Panc1 (cell line): ENCODE measurements at regions not wholly inside any gene's neighbourhood (a gene's known extent, or its start where the extent isn't known, plus 50 kb on each side); places are given as distances from the start of the nearest gene placed in this dataset.

Experiments
- ATAC-seq: fragments of 200-7000 bp; cut with Tn5 transposase; 2 replicates; pipeline ENCODE4 v1.9.1; 2020; ENCODE audit warnings: mild to moderate bottlenecking, moderate library complexity
- BruUV-seq: library from RNA; stranded (reverse); fragments of 400-500 nt; replicated peaks from 2 replicates; lab custom pipeline; 2021; lab: Mats Ljungman, UMichigan
- CTCF ChIA-PET: fragments of 300-600 bp; sonication (Branson Sonifier 250); formaldehyde crosslinking; loops from one replicate; lab custom pipeline; 2022; ENCODE audit warnings: antibody characterized with exemption; lab: Charles Lee
- POLR2A ChIA-PET: fragments of 300-600 bp; sonication (Branson Sonifier 250); formaldehyde crosslinking; loops from one replicate; lab custom pipeline; 2022; ENCODE audit warnings: antibody characterized with exemption; lab: Charles Lee
- DNase-seq: peaks from one replicate; pipeline ENCODE4 v3.0.0-alpha.2; 2010; ENCODE audit warnings: low read depth, low spot score
- H3K27ac ChIP-seq: 2 replicates; pipeline ENCODE4 v1.5.1; 2011; ENCODE audit warnings: mild to moderate bottlenecking, low read length, inconsistent platforms
- H3K27me3 ChIP-seq: fragments of 200-500 bp; sonication (Bioruptor generic); 2 replicates; pipeline ENCODE4 v1.6.0; 2014; ENCODE audit warnings: low read length, inconsistent platforms; ENCODE audit not compliant: control insufficient read depth, insufficient read depth
- H3K36me3 ChIP-seq: fragments of 200-500 bp; sonication (Bioruptor generic); 2 replicates; pipeline ENCODE4 v1.5.1; 2014; ENCODE audit warnings: inconsistent platforms, mild to moderate bottlenecking, low read length, moderate library complexity; ENCODE audit not compliant: control insufficient read depth, insufficient read depth
- H3K4me1 ChIP-seq: 2 replicates; pipeline ENCODE4 v1.5.1; 2011; ENCODE audit warnings: inconsistent platforms, mild to moderate bottlenecking, low read length, moderate library complexity; ENCODE audit not compliant: control insufficient read depth, insufficient read depth
- H3K4me3 ChIP-seq, 2 experiments: 2 replicates each; pipeline ENCODE4 v1.5.1; 2011 to 2012; ENCODE audit warnings: low read depth in 2 of 2, low read length in 2 of 2, mild to moderate bottlenecking in 2 of 2, inconsistent platforms in 1 of 2, moderate library complexity in 1 of 2
- H3K9me3 ChIP-seq: fragments of 200-500 bp; sonication (Bioruptor generic); 2 replicates; pipeline ENCODE4 v1.5.1; 2014; ENCODE audit warnings: low read depth, mild to moderate bottlenecking, inconsistent platforms, low read length, moderate library complexity; ENCODE audit not compliant: control insufficient read depth, insufficient read depth
- CTCF ChIP-seq: fragments of 450-650 bp; IDR thresholded peaks from 2 replicates; pipeline ENCODE4 v1.5.1; 2017; ENCODE audit warnings: mild to moderate bottlenecking
- POLR2AphosphoS5 ChIP-seq: IDR thresholded peaks from 2 replicates; pipeline ENCODE4 v1.6.1; 2012; ENCODE audit warnings: mild to moderate bottlenecking, low read depth, low read length, moderate library complexity
- REST ChIP-seq, 2 experiments: IDR thresholded peaks; 2 replicates each; pipeline ENCODE4 v1.6.1; 2011 to 2012; ENCODE audit warnings: low read depth in 2 of 2, control low read depth in 1 of 2, low read length in 1 of 2, mild to moderate bottlenecking in 1 of 2, moderate library complexity in 1 of 2; ENCODE audit not compliant: insufficient read depth in 1 of 2
- SIN3A ChIP-seq: IDR thresholded peaks from 2 replicates; pipeline ENCODE4 v1.6.1; 2012; ENCODE audit warnings: low read depth, mild to moderate bottlenecking, low read length, moderate library complexity, borderline replicate concordance; ENCODE audit not compliant: insufficient read depth
- TCF7L2 ChIP-seq: IDR thresholded peaks from 2 replicates; pipeline ENCODE4 v1.6.1; 2011; ENCODE audit warnings: mild to moderate bottlenecking, low read depth, low read length, inconsistent platforms
- in situ Hi-C: cut with HindIII; loops from 2 replicates; pipeline ENCODE4 v1.10.0; 2016; ENCODE audit warnings: low sequenced_read_pairs, low pct_unique_long_range_greater_than_20kb
- intact Hi-C: fragments of 100-400 bp; cut with micrococcal nuclease; formaldehyde crosslinking; loops from one replicate; pipeline ENCODE4 v1.10.0; 2022; ENCODE audit not compliant: unreplicated experiment

GRCh38 chr5:53275666-53276065 is 166.1 kb upstream of the MOCS2 start:
- intact Hi-C loops (no loop called here), in situ Hi-C loops (no loop called here)
- Histone ChIP-seq H3K27ac (no peak overlapping the region), H3K36me3 (no peaks in the 10 kb centered on the region), H3K4me3 (no peak overlapping the region), H3K4me1 (no peaks in the 10 kb centered on the region), H3K9me3 (no peaks in the 10 kb centered on the region), H3K27me3 (no peaks in the 10 kb centered on the region)
- TF ChIP-seq REST (IDR thresholded peaks at IDR 0.05; ENCODE audit: insufficient read depth in 1 of 2, low read depth in 2 of 2, low read length in 1 of 2) (no peak), POLR2AphosphoS5 (no peak), CTCF (no peak), TCF7L2 (no peak), SIN3A (no peak)
- DNase-seq (no peak), ATAC-seq (no peak)
- POLR2A ChIA-PET: no interaction called here
- no TSS peak for BruUV-seq
- CTCF ChIA-PET: no interaction called here

GRCh38 chr5:53276825-53277224 is 167.3 kb upstream of the MOCS2 start:
- DNase-seq (no peak), ATAC-seq (no peak)
- H3K4me3 ChIP-seq: no peak overlapping the region
- ChIA-PET CTCF (no interaction called here), POLR2A (no interaction called here)
- in situ Hi-C loops: no loop called here
- H3K27me3 ChIP-seq: no peaks in the 10 kb centered on the region
- no peak for TF ChIP-seq CTCF
- no peak for TF ChIP-seq TCF7L2
- TF ChIP-seq SIN3A: no peak
- no peak for TF ChIP-seq POLR2AphosphoS5
- no peak for TF ChIP-seq REST (IDR thresholded peaks at IDR 0.05; ENCODE audit: insufficient read depth in 1 of 2, low read depth in 2 of 2, low read length in 1 of 2)
- no TSS peak for BruUV-seq
- H3K27ac ChIP-seq: no peak overlapping the region
- intact Hi-C loops: no loop called here
- no peaks in the 10 kb centered on the region for H3K9me3 ChIP-seq
- no peaks in the 10 kb centered on the region for H3K36me3 ChIP-seq
- H3K4me1 ChIP-seq: no peaks in the 10 kb centered on the region
